ENCODE measurements at regions not wholly inside any gene's neighbourhood (a gene's known extent, or its start where the extent isn't known, plus 50 kb on each side); places are given as distances from the start of the nearest gene placed in this dataset.

- TF ChIP-seq CTCF (IDR thresholded peaks at IDR 0.05) (no peak), POLR2A (IDR thresholded peaks at IDR 0.05) (no peak)
Measured at GRCh38 chr4:53694666-53695065, 103.4 kb upstream of the LNX1 start.
